Ishikawa (cell line): ENCODE measurements at regions not wholly inside any gene's neighbourhood (a gene's known extent, or its start where the extent isn't known, plus 50 kb on each side); places are given as distances from the start of the nearest gene placed in this dataset.

ENCODE experiments used
- CEBPB ChIP-seq: IDR thresholded peaks from 2 replicates; pipeline ENCODE4 v1.6.1; 2012
- CREB1 ChIP-seq: IDR thresholded peaks from 2 replicates; pipeline ENCODE4 v1.6.1; 2012; ENCODE audit warnings: low read depth
- EGR1 ChIP-seq: IDR thresholded peaks from 2 replicates; pipeline ENCODE4 v1.6.1; 2012
- EP300 ChIP-seq: IDR thresholded peaks from 2 replicates; pipeline ENCODE4 v1.6.1; 2012; ENCODE audit warnings: borderline replicate concordance
- FOXM1 ChIP-seq: IDR thresholded peaks from 2 replicates; pipeline ENCODE4 v1.6.1; 2012; ENCODE audit warnings: low read depth, borderline replicate concordance
- MAX ChIP-seq: IDR thresholded peaks from 2 replicates; pipeline ENCODE4 v1.6.1; 2012
- NFIC ChIP-seq: IDR thresholded peaks from 2 replicates; pipeline ENCODE4 v1.6.1; 2012
- RAD21 ChIP-seq: IDR thresholded peaks from 2 replicates; pipeline ENCODE4 v1.6.1; 2012; ENCODE audit warnings: low read depth
- TAF1 ChIP-seq: IDR thresholded peaks from 2 replicates; pipeline ENCODE4 v1.6.1; 2012; ENCODE audit warnings: low read depth, mild to moderate bottlenecking
- TCF12 ChIP-seq: IDR thresholded peaks from 2 replicates; pipeline ENCODE4 v1.6.1; 2012; ENCODE audit warnings: low read depth
- YY1 ChIP-seq: IDR thresholded peaks from 2 replicates; pipeline ENCODE4 v1.6.1; 2012; ENCODE audit warnings: low read depth
- ZBTB7A ChIP-seq: IDR thresholded peaks from 2 replicates; pipeline ENCODE4 v1.6.1; 2012; ENCODE audit warnings: low read depth
- TF ChIP-seq, protein P1 (sequence below): IDR thresholded peaks from 2 replicates; pipeline ENCODE4 v1.6.1; 2012
- TF ChIP-seq, protein P2 (sequence below): IDR thresholded peaks from 2 replicates; pipeline ENCODE4 v1.6.1; 2012; ENCODE audit warnings: low read depth, mild to moderate bottlenecking

GRCh38 chr3:124514683-124515082 lies 215.6 kb upstream of the UMPS start:
- TF ChIP-seq EP300 (no peak), CEBPB (no peak), EGR1 (no peak), TCF12 (no peak), TAF1 (no peak), RAD21 (no peak), MAX (no peak), CREB1 (no peak), YY1 (no peak), NFIC (no peak), FOXM1 (no peak), ZBTB7A (no peak)
- TF ChIP-seq, protein P1, sequence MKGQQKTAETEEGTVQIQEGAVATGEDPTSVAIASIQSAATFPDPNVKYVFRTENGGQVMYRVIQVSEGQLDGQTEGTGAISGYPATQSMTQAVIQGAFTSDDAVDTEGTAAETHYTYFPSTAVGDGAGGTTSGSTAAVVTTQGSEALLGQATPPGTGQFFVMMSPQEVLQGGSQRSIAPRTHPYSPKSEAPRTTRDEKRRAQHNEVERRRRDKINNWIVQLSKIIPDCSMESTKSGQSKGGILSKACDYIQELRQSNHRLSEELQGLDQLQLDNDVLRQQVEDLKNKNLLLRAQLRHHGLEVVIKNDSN: no peak
- TF ChIP-seq, protein P2, sequence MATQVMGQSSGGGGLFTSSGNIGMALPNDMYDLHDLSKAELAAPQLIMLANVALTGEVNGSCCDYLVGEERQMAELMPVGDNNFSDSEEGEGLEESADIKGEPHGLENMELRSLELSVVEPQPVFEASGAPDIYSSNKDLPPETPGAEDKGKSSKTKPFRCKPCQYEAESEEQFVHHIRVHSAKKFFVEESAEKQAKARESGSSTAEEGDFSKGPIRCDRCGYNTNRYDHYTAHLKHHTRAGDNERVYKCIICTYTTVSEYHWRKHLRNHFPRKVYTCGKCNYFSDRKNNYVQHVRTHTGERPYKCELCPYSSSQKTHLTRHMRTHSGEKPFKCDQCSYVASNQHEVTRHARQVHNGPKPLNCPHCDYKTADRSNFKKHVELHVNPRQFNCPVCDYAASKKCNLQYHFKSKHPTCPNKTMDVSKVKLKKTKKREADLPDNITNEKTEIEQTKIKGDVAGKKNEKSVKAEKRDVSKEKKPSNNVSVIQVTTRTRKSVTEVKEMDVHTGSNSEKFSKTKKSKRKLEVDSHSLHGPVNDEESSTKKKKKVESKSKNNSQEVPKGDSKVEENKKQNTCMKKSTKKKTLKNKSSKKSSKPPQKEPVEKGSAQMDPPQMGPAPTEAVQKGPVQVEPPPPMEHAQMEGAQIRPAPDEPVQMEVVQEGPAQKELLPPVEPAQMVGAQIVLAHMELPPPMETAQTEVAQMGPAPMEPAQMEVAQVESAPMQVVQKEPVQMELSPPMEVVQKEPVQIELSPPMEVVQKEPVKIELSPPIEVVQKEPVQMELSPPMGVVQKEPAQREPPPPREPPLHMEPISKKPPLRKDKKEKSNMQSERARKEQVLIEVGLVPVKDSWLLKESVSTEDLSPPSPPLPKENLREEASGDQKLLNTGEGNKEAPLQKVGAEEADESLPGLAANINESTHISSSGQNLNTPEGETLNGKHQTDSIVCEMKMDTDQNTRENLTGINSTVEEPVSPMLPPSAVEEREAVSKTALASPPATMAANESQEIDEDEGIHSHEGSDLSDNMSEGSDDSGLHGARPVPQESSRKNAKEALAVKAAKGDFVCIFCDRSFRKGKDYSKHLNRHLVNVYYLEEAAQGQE: no peak
